ENCODE measurements at regions not wholly inside any gene's neighbourhood (a gene's known extent, or its start where the extent isn't known, plus 50 kb on each side); places are given as distances from the start of the nearest gene placed in this dataset.
A peak's percentile ranks its signal among the peaks of the same experiment; 100 is the strongest.
"Not testable (repeated sequence)": the region's sequence is repeated elsewhere in the genome, so short reads cannot be mapped to it uniquely, and the experiment has no call there.

GRCh38 chr6:78670802-78671201 is 196.5 kb upstream of the IRAK1BP1 start:
- no peak for DNase-seq (ENCODE audit: low read depth, low spot score)
- ChIA-PET POLR2A (no interaction called here), CTCF (no interaction called here)
- TF ChIP-seq CTCF (IDR thresholded peaks at IDR 0.05; ENCODE audit: insufficient read depth, low read length, missing control alignments): no peak
- no peak overlapping the region for H3K4me3 ChIP-seq (ENCODE audit: low read depth, low read length)

- DNase-seq (ENCODE audit: low read depth, low spot score); CTCF ChIA-PET; POLR2A ChIA-PET; H3K4me3 ChIP-seq (ENCODE audit: low read depth, low read length): not testable (repeated sequence)
These were observed 191.0 kb upstream of the IRAK1BP1 start for GRCh38 chr6:78676069-78677007.

- CTCF ChIA-PET: no interaction called here
- no peak for DNase-seq (ENCODE audit: low read depth, low spot score)
- no peak for TF ChIP-seq CTCF (IDR thresholded peaks at IDR 0.05; ENCODE audit: insufficient read depth, low read length, missing control alignments)
- no peak overlapping the region for H3K4me3 ChIP-seq (ENCODE audit: low read depth, low read length)
- POLR2A ChIA-PET: no interaction called here
These were observed 178.7 kb upstream of the IRAK1BP1 start for GRCh38 chr6:78688668-78689067.

GRCh38 chr6:78693835-78694234 is 173.5 kb upstream of the IRAK1BP1 start:
- CTCF ChIA-PET: interaction anchor here (0.7 to 1.6 kb wide), 4 partner anchors 9 to 957 kb away, joined by 3 to 4 read pairs (median 3); no protein-coding TSS in a partner anchor
- DNase-seq (ENCODE audit: low read depth, low spot score): no peak
- POLR2A ChIA-PET: no interaction called here
- TF ChIP-seq CTCF (IDR thresholded peaks at IDR 0.05; ENCODE audit: insufficient read depth, low read length, missing control alignments): peak; percentile 11
- no peak overlapping the region for H3K4me3 ChIP-seq (ENCODE audit: low read depth, low read length)

GRCh38 chr6:78694628-78695027 is 172.7 kb upstream of the IRAK1BP1 start:
- CTCF ChIA-PET; DNase-seq (ENCODE audit: low read depth, low spot score); POLR2A ChIA-PET; H3K4me3 ChIP-seq (ENCODE audit: low read depth, low read length): not testable (repeated sequence)

GRCh38 chr6:78700991-78701390 is 166.4 kb upstream of the IRAK1BP1 start:
- POLR2A ChIA-PET: no interaction called here
- no peak overlapping the region for H3K4me3 ChIP-seq (ENCODE audit: low read depth, low read length)
- no peak for TF ChIP-seq CTCF (IDR thresholded peaks at IDR 0.05; ENCODE audit: insufficient read depth, low read length, missing control alignments)
- no peak for DNase-seq (ENCODE audit: low read depth, low spot score)
- CTCF ChIA-PET: no interaction called here

- DNase-seq (ENCODE audit: low read depth, low spot score): peak; percentile 12
- TF ChIP-seq CTCF (IDR thresholded peaks at IDR 0.05; ENCODE audit: insufficient read depth, low read length, missing control alignments): no peak
- no peak overlapping the region for H3K4me3 ChIP-seq (ENCODE audit: low read depth, low read length)
- ChIA-PET CTCF (no interaction called here), POLR2A (no interaction called here)
These were observed 165.9 kb upstream of the IRAK1BP1 start for GRCh38 chr6:78701407-78701806.

Data from AG04449 (cell line).